GM18868 (cell line): ENCODE measurements at regions not wholly inside any gene's neighbourhood (a gene's known extent, or its start where the extent isn't known, plus 50 kb on each side); places are given as distances from the start of the nearest gene placed in this dataset.
"Not testable (repeated sequence)": the region's sequence is repeated elsewhere in the genome, so short reads cannot be mapped to it uniquely, and the experiment has no call there.

Source experiments
- ATAC-seq: cut with Tn5 transposase; IDR thresholded peaks from one replicate; pipeline ENCODE4 v1.9.1; 2021; ENCODE audit warnings: mild to moderate bottlenecking, moderate library complexity; ENCODE audit not compliant: unreplicated experiment

DNA sequence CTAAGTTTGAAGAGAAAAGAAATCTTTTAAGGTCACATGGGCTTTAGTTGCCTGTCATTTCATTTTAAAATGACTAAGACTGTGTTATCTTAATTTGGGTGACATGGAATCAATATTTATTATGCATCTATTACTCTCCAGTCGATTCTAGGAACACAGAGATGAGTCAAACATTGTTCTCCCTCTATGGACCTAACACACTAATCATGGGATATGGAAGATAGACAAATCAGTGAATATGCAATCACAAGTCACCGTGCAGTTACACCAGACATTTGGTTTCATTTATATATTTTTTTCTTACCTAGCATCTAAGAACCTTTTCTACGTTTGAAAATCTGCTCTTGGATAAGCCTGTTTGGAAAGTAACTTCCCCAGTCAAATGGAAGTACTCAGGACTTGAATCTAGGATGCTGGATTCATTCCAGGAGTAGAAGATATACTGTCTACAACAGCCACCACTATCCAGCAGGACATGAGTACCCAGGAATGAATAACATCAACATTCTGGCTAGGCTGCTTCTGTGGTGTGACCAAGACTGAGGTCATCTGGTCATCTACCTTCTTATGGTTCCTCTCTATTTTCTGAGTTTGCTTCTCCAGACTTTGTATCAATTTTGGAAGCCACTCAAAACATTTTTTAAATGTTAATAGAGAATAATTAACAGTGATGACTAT, 902.9 kb upstream of the LRRN3 start:
- ATAC-seq = no peak

DNA sequence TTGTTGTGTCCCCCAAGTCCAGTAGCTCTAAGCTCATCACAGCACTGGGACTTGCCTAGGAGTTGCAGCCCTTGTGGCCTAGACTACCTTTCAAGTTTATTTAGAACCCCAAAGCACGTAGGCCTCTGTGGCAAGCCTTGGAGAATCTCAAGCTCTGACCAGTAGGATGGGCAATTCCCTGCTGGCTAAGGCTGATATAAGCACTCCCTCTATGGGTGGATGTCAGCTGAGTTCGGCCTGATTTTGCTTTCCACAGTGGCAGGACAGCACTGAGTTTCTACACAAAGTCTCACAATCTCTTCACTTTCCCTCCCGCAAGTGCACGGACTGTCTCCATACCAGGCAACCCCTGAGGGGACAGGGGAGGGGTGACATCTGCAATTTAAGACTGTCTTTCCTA, 886.4 kb upstream of the LRRN3 start:
- no peak for ATAC-seq

DNA sequence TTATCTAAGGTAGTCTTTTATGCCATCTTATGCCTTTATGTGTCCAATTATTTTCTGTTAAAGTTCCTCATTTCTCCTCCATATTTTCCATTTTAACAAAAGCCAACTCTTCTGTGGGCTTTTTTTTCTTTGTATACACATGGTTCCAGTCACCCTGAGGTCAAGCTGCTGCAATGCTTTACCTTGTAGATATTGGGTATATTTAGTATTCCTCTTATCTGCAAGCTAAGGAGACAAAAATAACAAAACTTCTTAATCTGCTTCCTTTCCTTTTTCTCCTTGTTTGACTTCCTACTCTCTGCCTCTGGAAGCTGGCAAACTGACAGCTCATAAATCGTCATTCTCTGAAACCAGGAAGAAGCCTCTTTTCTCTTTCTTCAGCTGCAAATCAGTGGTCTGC, 885.0 kb upstream of the LRRN3 start:
- no peak for ATAC-seq

DNA sequence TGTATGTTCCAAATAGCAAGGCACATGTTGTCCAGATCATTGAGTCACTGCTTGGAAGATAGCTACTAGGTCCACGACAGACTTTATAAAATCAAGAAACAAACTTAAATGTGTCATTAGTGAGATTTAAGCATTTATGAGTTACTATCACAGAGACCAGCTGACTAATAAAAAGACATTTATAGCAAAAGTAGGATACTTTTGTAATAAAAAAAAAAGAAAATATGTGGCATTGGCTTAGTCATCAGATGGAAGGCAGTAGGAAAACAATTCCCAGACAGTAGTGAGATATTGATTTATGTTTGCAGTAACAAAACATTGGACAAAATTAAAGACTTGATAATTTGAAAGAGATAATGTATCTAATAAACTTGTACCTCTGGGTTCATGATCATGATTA, 881.0 kb upstream of the LRRN3 start:
- no peak for ATAC-seq

DNA sequence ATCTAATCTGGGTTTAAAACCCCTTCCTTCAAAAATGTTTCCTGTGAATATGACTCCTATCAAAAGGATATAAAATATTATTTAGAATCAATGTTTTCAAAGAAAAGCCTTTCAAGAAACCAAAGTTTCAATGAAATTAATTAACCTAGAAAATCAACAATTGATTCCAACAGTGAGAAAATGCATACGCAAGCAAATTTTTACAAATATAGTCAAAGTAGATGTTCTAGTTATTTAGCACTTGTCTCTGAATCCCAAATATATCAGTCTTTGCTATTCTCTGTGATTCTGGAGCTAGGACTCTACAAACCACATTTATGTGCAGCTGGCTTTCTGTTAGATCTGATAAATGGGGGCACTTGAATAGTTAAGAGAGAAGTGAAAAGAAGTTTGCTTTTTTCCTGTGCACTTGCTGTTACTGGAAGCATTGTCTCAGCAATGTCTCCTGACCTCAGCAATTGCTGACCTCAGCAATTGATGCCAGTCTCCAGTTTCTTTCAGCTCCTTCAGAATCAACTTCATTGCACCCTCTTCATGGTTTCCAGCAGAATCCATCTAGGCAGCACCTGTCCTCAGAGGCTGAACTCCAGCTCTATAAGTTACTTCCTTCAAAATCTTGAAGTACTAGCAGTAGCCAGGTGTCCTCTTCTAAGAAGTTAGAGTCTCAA, 879.9 kb upstream of the LRRN3 start:
- ATAC-seq = no peak

DNA sequence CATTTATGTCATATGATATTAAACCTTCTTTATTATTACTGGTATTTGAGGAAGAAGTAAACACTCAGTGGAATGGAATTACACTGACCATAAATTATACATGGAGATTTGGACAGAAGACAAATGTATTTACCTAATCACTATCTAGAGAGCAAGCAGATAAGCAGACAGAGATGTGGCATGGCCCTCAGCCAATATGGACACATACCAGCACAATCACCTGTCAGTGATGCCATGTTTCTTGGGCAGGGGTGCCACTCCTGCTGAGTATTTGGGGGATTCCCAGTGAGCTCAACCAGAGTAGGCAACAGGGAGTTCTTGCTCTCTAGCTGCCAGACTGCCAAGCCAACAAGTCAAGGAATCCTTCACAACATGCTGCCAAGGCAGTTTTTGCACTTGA, 866.3 kb upstream of the LRRN3 start:
- no peak for ATAC-seq

DNA sequence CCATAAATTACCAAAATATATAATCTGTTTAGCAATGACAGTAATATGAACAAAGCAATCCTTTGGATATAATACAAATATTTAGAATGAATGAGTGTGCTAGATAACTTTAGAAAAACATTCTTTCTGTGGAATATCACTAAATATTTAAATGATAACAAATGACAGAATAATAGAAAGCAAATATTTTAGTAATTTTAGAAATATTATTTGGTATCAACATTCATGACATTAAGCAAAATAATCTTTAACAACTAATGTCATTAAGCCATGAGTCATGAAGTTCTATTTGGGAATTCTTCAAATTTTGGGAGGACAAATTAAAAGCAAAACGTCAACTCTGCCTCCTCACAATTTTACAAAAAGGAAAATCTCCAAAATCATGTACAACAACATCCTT, 844.8 kb upstream of the LRRN3 start:
- ATAC-seq = no peak

DNA sequence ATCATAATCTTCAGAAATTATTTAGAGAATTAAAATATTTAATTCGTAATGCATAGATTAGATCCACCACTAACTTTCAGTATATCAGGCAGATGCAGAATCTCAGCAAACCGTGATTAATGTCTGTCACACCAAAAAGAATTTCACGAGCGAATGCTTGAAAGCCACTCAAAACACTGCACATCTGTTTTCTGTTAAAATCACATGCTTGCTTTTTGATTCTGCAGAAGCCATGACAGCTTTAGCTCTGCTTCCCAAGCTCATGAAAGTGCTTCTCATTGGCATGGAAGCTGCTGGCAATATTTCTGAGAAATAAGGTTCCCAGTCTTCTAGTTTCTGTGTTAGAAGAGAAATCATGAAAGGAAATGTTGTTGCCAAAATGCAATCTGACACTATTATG, 837.8 kb upstream of the LRRN3 start:
- ATAC-seq = no peak

DNA sequence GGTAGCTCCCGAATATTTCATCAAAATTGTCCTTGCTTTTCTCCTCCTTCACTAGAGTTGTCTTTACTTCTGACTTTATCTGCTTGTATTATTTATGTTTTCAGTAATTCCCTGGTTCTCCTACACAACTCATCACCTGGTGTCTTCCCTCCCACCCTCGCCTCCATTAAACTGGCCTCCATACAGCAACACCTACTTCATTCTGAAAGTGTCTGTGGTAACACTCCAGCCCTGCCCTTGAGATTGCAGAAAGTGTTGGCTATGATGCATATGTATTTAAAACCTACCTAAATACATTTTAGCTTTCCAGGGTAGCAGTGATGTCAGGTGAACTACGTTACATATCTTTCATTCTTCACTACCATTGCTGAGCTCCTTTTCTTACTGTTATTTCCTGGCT, 833.3 kb upstream of the LRRN3 start:
- ATAC-seq = no peak

DNA sequence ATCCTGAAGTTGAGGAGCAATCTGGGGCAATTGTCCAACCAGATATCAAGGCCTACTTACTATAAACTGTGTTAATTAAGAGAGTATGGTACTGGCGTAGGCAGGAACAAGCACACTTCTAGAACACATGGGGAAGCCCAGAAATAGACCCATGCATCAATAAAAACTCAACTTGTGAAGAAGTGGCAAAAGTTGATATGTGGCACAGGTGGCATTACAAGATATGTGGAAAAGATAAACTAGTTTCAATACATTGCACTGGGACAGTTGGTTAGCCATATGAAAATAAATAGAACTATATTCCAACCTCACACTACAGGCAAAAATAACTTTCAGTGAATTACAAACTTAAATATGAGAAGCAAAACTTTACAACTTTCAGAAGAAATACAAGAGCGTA, 828.7 kb upstream of the LRRN3 start:
- no peak for ATAC-seq

DNA sequence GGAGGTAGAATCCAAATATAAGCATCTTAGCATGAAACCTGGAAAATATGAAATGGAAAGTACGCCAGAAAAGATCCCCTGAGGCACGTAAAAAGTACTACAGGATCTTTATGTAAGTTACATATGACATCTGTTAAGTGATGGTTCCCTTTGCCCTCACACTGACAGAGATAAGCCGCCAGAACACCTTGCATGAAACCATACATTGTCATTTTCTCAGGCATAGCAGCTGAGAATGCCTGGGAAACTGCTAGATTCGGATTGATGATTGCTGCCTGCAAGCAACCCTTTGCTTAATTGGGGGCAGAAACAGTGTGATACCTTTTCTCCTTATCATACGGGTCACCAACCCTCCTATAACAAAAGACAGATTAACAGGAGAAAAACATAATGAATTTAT, 826.6 kb upstream of the LRRN3 start:
- ATAC-seq = no peak

DNA sequence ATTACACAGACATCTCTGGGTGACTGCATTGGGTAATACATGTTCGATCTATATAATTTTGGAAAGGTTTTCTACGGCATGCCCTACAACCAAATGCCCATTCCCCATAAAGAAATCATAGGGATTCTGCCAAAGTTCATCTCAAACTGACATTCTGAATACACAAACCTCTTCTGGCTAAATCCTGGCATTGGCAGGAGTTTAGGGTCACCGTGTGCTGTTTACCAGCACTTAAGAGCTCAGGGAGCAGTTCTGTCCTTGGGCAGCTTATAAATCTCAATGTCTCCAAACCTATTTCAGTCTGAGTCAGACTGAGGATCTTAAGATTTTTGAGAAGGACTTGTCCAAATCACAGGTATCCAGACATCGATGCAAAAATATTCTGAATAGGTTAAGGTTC, 809.6 kb upstream of the LRRN3 start:
- ATAC-seq = no peak

DNA sequence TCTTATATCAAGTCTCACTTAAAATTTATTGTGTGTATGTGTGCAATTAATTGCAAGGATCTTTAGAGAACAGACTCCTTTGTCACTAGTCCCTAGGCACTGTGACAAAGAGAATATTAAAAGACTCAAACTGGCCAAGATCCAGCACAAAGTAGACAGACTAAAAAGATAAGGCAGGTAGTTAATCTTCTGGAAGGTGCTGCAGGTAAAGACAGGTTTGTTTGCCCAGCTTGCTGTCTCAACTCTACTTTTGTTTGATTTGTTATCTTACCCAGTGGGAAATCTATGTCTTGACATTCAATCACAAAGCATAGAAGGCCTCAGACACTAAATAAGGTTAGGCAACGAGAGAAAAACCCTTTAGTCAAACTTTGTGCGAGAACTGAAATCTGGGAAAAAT, 807.9 kb upstream of the LRRN3 start:
- ATAC-seq = no peak

DNA sequence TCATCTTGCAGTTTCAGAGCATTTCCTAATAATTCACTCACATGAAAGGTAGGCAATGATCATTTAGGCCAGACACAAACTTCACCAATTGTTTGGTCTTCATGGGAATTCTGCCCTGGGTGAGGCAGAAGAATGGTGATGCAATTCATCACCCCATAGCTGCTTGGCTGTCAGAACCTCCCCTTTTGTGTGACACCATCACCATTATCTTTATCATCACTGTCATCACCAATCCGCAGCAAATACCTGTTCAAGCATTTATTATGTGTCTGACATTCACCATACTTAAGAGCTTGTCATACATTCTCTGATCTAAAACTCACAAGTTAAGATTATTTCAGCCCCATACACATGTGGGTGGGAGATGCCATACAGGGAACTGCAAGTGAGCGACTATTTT, 799.5 kb upstream of the LRRN3 start:
- ATAC-seq = no peak

DNA sequence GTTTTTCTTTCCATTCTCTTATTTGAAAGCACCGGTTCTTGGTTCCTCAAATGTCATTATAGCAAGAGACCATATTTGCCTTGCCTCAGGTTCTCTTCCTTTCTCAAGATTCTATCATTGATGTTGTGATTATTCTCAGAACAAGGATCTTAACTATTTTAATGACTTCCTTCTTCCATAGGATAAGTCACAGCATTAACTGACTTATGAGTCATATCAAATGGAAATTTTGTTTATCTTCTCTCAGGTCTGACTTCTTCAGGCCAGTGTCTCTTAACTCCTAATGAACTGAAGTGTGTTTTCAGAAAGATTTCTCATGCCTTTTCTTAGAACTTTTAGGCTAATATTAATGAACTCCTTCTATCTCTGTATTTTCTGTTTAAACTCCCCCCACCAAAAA, 794.6 kb upstream of the LRRN3 start:
- no peak for ATAC-seq

DNA sequence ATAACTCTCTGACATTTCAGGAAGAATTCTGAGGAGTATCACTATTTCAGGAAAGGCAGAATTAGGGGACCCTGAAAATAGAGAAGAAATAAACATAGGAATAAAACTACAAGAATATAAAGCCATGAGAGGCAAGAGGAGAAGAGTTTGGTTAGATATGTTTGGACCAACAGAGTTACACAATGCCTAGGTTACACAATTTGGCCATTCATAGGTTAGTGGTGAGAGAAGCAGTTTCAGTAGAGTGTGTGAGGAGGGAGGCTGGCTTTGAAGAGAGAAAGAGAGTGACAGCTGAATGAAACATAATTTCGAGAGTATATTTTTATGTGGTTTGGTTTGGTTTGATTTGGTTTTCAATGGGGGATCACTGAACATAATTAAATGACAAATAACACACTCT, 783.2 kb upstream of the LRRN3 start:
- no peak for ATAC-seq

DNA sequence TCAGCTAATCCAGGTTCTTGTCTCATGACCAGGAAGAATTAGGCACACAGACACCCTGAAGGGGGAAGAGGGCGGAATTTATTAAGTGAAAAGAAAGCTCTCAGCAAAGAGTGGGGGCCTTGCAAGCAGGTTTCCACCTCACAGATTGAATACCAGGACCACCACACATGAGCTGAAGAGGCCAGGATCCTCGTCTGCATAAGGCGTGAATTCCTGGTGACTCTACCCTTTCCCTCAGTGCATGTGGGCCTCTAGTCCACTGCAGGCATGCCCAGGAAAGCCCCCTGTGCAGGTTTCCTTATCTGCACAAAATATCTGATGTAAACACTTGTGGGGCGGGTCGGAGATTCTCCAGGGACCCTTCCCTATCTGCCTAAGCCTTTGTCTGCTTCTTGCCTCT, 782.1 kb upstream of the LRRN3 start:
- ATAC-seq = no peak

DNA sequence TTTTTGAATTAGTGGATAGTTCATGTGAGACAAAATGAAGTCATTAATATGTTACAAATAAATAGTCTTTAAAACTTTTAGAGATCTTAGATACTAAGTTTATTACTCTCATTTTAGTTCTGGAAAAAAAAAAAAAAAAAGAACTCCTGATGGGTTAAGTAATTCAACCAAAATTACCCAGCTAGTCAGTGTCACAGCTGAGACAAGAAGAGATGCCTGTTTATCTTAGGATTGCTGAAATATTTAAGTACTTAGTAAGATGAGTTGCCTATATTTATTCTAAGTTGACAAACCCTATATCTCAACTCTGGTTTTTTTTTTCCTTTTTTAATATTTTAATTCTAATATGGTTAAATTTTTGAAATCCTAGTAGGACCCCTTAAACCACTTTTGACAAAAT, 781.0 kb upstream of the LRRN3 start:
- ATAC-seq = no peak

DNA sequence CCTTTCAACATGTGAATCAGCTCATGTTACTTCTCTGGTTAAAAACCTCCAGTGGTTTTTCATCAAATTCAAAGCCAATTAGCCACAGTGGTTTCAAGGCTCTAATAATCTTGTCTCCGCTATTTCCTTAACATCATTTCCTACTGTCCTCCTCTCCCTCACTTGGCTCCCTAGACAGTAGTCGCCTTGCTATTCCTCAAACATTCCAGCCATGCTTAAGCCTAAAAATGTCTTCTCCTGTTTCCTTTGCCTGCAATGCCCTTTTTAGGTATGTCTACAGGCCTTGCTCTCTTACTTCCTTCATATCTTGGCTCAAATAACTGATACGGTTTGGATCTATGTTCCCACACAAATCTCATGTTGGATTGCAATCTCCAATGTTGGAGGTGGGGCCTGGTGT, 779.4 kb upstream of the LRRN3 start:
- no peak for ATAC-seq

DNA sequence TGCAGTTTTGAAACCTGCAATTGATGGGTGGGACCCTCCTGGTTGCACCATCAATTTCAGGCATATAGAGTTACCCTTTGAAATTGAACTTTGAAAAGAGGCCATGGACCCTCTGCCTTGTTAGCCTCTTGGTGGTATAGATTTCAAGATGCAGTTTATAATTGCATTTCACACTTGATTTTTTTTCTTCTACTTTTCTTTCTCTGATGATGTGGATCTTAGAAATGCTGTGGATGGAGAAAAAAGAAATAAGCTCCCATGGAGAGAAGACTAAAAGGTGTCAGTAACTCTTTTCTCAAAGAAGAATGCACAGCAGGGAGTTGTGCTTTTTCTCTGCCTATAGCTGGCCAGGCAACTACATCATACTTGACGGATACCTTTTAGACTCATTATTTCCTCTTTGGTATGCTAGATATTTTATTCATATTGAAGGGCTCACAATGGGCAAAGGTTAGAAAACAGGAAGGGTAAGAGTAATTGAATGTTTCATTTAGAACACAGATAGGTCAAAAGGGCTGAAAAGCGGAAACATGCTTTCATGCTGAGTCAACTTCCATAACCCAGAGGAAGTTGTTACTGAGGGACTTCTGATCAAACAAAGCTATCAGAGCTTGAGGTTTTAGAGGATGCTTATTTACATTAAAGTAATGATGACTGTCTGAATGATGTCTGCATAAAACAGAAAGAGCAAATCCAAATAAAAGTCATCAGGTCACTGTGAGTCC, 773.2 kb upstream of the LRRN3 start:
- no peak for ATAC-seq

DNA sequence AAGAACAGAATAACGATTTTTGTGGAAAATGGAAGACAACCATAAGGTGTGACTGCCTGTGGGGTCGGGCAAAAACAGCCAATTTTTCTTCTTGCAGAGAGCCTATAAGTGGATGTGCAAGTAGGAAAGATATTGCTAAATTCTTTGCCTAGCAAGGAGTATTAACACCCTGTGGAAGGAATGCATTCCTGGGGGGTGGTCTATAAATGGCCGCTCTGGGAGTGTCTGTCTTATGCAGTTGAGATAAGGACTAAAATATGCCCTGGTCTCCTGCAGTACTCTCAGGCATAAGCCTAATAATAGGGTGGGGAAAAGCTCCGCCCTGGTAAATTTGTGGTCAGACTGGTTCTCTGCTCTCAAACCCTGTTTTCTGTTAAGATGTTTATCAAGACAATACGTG, 770.6 kb upstream of the LRRN3 start:
- not testable (repeated sequence) for ATAC-seq

DNA sequence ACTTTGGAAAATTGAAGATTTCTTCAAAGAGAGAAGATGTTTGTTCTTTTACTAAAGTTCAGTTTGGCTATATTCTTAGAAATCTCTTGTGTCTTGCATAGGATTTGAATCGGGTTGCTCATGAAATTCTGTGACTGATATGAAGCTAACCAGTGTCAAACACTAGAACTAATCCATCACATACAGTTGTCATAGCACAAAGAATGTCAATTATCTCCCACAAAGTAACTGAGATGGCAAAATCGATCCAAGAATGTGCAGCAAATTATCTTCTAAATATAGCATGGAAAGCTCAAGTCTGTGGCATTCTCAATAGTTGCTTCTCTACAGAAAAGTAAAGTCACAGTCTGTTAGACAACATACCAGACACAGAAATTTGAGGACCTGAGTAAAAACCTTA, 768.1 kb upstream of the LRRN3 start:
- ATAC-seq = no peak
